ENCODE measurements at regions not wholly inside any gene's neighbourhood (a gene's known extent, or its start where the extent isn't known, plus 50 kb on each side); places are given as distances from the start of the nearest gene placed in this dataset.
A peak's percentile ranks its signal among the peaks of the same experiment; 100 is the strongest.
"Not testable (repeated sequence)": the region's sequence is repeated elsewhere in the genome, so short reads cannot be mapped to it uniquely, and the experiment has no call there.

DNA sequence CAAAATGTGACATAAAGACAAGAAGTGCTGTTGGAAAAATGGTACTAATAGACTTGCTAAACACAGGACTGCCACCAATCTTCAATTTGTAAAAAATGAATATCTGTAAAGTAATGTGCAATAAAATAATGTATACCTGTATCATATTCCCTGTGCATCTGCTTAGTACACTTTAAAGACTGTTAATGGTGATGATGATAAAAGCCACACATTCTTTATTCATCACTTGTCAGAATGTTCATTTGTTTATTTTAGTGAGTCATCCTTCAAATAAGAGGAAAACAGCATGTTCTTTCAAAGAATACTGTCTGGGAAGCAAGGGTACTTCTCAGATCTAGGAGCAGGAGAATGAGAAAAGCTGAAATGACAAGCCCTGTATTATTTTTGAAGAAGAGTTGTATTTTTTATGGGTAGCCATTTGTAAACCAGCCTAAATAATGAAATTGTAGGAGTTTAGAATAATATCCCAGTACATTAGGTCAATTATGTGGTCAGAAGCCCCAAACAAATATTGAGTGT is 78.3 kb upstream of the PSMA6 start:
- no peaks in the 10 kb centered on the region for H3K36me3 ChIP-seq (ENCODE audit: insufficient read depth, low read length, poor library complexity, severe bottlenecking)
- no peak for DNase-seq (ENCODE audit: low spot score)
- TF ChIP-seq EZH2 (IDR thresholded peaks at IDR 0.05; ENCODE audit: borderline replicate concordance, low read depth, low read length, poor library complexity, severe bottlenecking), result no peak
- TF ChIP-seq, protein P1, sequence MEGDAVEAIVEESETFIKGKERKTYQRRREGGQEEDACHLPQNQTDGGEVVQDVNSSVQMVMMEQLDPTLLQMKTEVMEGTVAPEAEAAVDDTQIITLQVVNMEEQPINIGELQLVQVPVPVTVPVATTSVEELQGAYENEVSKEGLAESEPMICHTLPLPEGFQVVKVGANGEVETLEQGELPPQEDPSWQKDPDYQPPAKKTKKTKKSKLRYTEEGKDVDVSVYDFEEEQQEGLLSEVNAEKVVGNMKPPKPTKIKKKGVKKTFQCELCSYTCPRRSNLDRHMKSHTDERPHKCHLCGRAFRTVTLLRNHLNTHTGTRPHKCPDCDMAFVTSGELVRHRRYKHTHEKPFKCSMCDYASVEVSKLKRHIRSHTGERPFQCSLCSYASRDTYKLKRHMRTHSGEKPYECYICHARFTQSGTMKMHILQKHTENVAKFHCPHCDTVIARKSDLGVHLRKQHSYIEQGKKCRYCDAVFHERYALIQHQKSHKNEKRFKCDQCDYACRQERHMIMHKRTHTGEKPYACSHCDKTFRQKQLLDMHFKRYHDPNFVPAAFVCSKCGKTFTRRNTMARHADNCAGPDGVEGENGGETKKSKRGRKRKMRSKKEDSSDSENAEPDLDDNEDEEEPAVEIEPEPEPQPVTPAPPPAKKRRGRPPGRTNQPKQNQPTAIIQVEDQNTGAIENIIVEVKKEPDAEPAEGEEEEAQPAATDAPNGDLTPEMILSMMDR (conservative IDR thresholded peaks at IDR 0.05; ENCODE audit: low read depth, low read length), result no peak
- H3K27me3 ChIP-seq (replicated peaks; ENCODE audit: insufficient read depth, low read depth, low read length, poor library complexity), result no peaks in the 10 kb centered on the region
- ChIA-PET POLR2A (ENCODE audit: low non-redundant PET) (no interaction called here), CTCF (no interaction called here)
- no peaks in the 10 kb centered on the region for H3K9me3 ChIP-seq (ENCODE audit: low read depth, low read length, poor library complexity, severe bottlenecking)
- H3K27ac ChIP-seq (ENCODE audit: low read depth, low read length, poor library complexity, severe bottlenecking), result no peak overlapping the region
- no peak overlapping the region for H3K4me3 ChIP-seq (ENCODE audit: low read depth, low read length, poor library complexity, severe bottlenecking)
- no TSS peak for BruUV-seq (replicated peaks)
- peaks cover 6% of the 10 kb centered on the region for H3K4me1 ChIP-seq (ENCODE audit: insufficient read depth, low read length, poor library complexity, severe bottlenecking)
- intact Hi-C loops (cut with micrococcal nuclease; ENCODE audit: unreplicated experiment), result loop anchor here (5.0 kb wide), 1 partner anchor 72 kb away; no protein-coding TSS in a partner anchor

DNA sequence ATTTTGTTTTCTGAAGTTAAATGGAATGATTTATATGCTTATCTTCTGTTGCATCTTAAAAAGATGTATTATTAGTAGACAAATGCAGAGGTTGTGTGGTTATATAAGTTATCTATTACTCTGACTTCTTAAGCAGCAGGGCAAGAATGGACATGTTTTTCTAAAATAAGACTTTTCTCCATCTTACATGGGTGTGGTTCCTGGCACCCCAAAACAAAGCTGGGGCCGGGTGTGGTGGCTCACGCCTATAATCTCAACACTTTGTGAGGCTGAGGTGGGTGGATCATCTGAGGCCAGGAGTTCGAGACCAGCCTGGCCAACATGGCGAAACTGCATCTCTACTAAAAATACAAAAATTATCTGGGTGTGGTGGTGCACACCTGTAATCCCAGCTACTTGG is 77.8 kb upstream of the PSMA6 start:
- not testable (repeated sequence) for H3K27ac ChIP-seq (ENCODE audit: low read depth, low read length, poor library complexity, severe bottlenecking)

DNA sequence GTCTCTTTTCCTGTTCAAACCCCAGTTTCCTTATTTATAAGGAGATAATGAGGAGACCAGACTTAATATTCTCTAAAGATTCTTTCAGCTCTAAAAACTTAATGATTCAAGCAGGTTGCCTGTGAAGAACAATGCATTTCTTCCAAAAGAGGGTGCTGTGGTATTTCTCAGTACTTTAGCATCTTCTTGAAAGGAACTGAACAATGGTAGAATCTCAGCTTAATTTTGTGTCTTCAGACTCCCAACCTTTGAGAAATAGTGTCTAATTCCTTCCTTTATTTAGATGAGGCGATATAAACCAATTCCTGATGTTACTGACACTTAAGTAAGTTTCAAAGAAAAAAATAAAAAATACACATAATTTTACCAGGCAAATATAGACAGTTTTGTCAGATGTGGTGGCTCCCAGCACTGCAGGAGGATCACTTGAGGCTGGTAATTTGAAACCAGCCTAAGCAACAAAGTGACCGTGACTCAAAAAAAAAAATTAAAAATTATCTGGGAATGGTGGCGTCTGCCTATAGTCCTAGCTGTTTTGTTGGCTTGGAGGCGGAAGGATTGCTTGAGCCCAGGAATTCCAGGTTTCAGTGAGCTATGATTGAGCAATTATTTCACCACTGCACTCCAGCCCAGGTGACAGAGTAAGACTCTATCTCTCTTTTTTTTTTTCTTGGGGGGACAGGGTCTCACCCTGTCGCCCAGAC is 76.9 kb upstream of the PSMA6 start:
- no TSS peak for BruUV-seq (replicated peaks)
- no peak overlapping the region for H3K4me3 ChIP-seq (ENCODE audit: low read depth, low read length, poor library complexity, severe bottlenecking)
- CTCF ChIA-PET, result interaction anchor here (0.6 to 1.4 kb wide), 6 partner anchors 77 to 603 kb away, joined by 3 to 12 read pairs (median 4); partner anchors contain the start of genes NFKBIA and PSMA6
- no peak overlapping the region for H3K27ac ChIP-seq (ENCODE audit: low read depth, low read length, poor library complexity, severe bottlenecking)
- TF ChIP-seq, protein P1 (conservative IDR thresholded peaks at IDR 0.05; ENCODE audit: low read depth, low read length), result peak; percentile 61
- TF ChIP-seq EZH2 (IDR thresholded peaks at IDR 0.05; ENCODE audit: borderline replicate concordance, low read depth, low read length, poor library complexity, severe bottlenecking), result no peak
- H3K9me3 ChIP-seq (ENCODE audit: low read depth, low read length, poor library complexity, severe bottlenecking), result no peaks in the 10 kb centered on the region
- intact Hi-C loops (cut with micrococcal nuclease; ENCODE audit: unreplicated experiment), result no loop called here
- POLR2A ChIA-PET (ENCODE audit: low non-redundant PET), result interaction anchor here (0.6 to 0.7 kb wide), 2 partner anchors 37 to 190 kb away, joined by 4 read pairs; no protein-coding TSS in a partner anchor
- H3K36me3 ChIP-seq (ENCODE audit: insufficient read depth, low read length, poor library complexity, severe bottlenecking), result no peaks in the 10 kb centered on the region
- peaks cover 6% of the 10 kb centered on the region for H3K4me1 ChIP-seq (ENCODE audit: insufficient read depth, low read length, poor library complexity, severe bottlenecking)
- no peaks in the 10 kb centered on the region for H3K27me3 ChIP-seq (replicated peaks; ENCODE audit: insufficient read depth, low read depth, low read length, poor library complexity)
- peak; percentile 60 for DNase-seq (ENCODE audit: low spot score)

More for the DNA sequence above, 77.8 kb upstream of the PSMA6 start:
- BruUV-seq (replicated peaks); DNase-seq (ENCODE audit: low spot score); POLR2A ChIA-PET (ENCODE audit: low non-redundant PET); H3K27me3 ChIP-seq (replicated peaks; ENCODE audit: insufficient read depth, low read depth, low read length, poor library complexity); H3K4me1 ChIP-seq (ENCODE audit: insufficient read depth, low read length, poor library complexity, severe bottlenecking); H3K9me3 ChIP-seq (ENCODE audit: low read depth, low read length, poor library complexity, severe bottlenecking); H3K36me3 ChIP-seq (ENCODE audit: insufficient read depth, low read length, poor library complexity, severe bottlenecking); H3K4me3 ChIP-seq (ENCODE audit: low read depth, low read length, poor library complexity, severe bottlenecking): not testable (repeated sequence)
- CTCF ChIA-PET, result interaction anchor here (0.6 to 1.4 kb wide), 6 partner anchors 78 to 604 kb away, joined by 3 to 12 read pairs (median 4); partner anchors contain the start of genes NFKBIA and PSMA6
- intact Hi-C loops (cut with micrococcal nuclease; ENCODE audit: unreplicated experiment), result loop anchor here (5.0 kb wide), 1 partner anchor 72 kb away; no protein-coding TSS in a partner anchor

DNA sequence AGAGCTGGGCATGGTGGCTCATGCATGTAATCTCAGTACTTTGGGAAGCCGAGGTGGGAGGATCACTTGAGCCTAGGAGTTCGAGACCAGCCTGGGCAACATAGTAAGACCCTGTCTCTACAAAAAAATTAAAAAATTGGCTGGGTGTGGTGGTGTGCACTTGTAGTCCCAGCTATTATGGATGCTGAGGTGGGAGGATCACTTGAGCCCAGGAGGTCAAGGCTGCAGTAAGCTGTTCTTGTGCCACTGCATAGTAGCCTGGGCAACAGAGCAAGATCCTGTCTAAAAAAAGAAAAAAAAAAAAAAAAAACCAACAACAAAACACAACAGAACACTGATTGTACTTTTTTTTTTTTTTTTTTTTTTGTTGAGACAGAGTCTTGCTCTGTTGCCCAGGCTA is 74.0 kb upstream of the PSMA6 start:
- CTCF ChIA-PET; BruUV-seq (replicated peaks); H3K36me3 ChIP-seq (ENCODE audit: insufficient read depth, low read length, poor library complexity, severe bottlenecking); H3K4me3 ChIP-seq (ENCODE audit: low read depth, low read length, poor library complexity, severe bottlenecking); H3K27ac ChIP-seq (ENCODE audit: low read depth, low read length, poor library complexity, severe bottlenecking); H3K4me1 ChIP-seq (ENCODE audit: insufficient read depth, low read length, poor library complexity, severe bottlenecking); DNase-seq (ENCODE audit: low spot score); intact Hi-C loops (cut with micrococcal nuclease; ENCODE audit: unreplicated experiment); POLR2A ChIA-PET (ENCODE audit: low non-redundant PET); H3K9me3 ChIP-seq (ENCODE audit: low read depth, low read length, poor library complexity, severe bottlenecking); H3K27me3 ChIP-seq (replicated peaks; ENCODE audit: insufficient read depth, low read depth, low read length, poor library complexity): not testable (repeated sequence)

Measured in A673 (cell line).